ENCODE measurements at regions not wholly inside any gene's neighbourhood (a gene's known extent, or its start where the extent isn't known, plus 50 kb on each side); places are given as distances from the start of the nearest gene placed in this dataset.
"Not testable (repeated sequence)": the region's sequence is repeated elsewhere in the genome, so short reads cannot be mapped to it uniquely, and the experiment has no call there.

DNA sequence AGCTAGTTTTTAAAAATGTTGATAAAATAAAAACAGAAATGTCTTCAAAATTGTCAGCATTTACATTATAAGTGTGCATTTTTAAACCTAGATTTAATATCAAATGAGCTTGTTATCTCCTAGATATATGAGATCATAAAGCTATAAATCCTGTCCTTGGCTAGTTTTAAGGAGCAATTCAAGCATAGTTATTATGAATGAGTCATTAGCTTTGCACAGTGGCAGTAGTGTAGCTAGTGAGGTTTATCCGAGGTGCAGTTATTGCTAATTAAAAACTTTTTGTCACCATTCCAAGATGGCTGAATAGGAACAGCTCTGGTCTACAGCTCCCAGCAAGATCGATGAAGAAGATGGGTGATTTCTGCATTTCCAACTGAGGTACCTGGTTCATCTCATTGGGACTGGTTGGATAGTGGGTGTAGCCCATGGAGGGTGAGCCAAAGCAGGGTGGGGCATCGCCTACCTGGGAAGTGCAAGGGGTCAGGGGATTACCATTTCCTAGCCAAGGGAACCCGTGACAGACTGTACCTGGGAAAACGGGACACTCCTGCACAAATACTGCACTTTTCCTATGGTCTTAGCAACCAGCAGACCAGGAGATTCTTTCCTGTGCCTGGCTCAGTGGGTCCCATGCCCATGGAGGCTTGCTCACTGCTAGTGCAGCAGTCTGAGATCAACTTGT lies 108.8 kb upstream of the SYNCRIP start:
- no peak for TF ChIP-seq ZFP3 (CRISPR knock-in tag; IDR thresholded peaks at IDR 0.05)
- TF ChIP-seq ESRRG (CRISPR knock-in tag; IDR thresholded peaks at IDR 0.05): no peak
- no peak for TF ChIP-seq OSR1 (CRISPR knock-in tag; IDR thresholded peaks at IDR 0.05)
- no peak for TF ChIP-seq GLIS3 (CRISPR knock-in tag; IDR thresholded peaks at IDR 0.05)
- no peak for TF ChIP-seq RARB (CRISPR knock-in tag; IDR thresholded peaks at IDR 0.05)
- TF ChIP-seq SNAI2 (CRISPR knock-in tag; IDR thresholded peaks at IDR 0.05): no peak
- TF ChIP-seq BACH2 (CRISPR knock-in tag; IDR thresholded peaks at IDR 0.05; ENCODE audit: borderline replicate concordance): no peak
- TF ChIP-seq, protein P1, sequence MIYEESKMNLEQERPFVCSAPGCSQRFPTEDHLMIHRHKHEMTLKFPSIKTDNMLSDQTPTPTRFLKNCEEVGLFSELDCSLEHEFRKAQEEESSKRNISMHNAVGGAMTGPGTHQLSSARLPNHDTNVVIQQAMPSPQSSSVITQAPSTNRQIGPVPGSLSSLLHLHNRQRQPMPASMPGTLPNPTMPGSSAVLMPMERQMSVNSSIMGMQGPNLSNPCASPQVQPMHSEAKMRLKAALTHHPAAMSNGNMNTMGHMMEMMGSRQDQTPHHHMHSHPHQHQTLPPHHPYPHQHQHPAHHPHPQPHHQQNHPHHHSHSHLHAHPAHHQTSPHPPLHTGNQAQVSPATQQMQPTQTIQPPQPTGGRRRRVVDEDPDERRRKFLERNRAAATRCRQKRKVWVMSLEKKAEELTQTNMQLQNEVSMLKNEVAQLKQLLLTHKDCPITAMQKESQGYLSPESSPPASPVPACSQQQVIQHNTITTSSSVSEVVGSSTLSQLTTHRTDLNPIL (CRISPR knock-in tag; IDR thresholded peaks at IDR 0.05; ENCODE audit: low read depth): no peak
- no peak for TF ChIP-seq ZC3H10 (CRISPR knock-in tag; IDR thresholded peaks at IDR 0.05)
- no peak for ATAC-seq

GRCh38 chr6:85750146-85750545 lies 107.5 kb upstream of the SYNCRIP start:
- not testable (repeated sequence) for ATAC-seq

DNA sequence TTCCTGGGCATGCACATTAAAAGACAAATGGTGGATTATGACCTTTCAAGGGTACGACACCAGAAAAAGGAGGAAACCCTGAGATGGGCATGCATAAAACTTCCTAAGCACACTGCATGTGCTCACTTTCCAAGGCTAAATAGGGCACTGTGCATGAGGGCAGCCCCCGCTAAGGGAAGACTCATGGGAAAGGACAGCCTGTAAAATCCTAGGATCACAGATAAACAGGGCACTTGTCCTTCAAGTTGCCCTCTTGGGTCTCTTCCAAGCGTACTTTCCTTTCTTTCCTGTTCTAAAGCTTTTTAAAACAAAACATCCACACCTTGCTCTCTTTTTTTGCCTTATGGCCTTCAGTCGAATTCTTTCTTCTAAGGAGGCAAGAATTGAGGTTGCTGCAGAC lies 106.5 kb upstream of the SYNCRIP start:
- TF ChIP-seq, protein P2, sequence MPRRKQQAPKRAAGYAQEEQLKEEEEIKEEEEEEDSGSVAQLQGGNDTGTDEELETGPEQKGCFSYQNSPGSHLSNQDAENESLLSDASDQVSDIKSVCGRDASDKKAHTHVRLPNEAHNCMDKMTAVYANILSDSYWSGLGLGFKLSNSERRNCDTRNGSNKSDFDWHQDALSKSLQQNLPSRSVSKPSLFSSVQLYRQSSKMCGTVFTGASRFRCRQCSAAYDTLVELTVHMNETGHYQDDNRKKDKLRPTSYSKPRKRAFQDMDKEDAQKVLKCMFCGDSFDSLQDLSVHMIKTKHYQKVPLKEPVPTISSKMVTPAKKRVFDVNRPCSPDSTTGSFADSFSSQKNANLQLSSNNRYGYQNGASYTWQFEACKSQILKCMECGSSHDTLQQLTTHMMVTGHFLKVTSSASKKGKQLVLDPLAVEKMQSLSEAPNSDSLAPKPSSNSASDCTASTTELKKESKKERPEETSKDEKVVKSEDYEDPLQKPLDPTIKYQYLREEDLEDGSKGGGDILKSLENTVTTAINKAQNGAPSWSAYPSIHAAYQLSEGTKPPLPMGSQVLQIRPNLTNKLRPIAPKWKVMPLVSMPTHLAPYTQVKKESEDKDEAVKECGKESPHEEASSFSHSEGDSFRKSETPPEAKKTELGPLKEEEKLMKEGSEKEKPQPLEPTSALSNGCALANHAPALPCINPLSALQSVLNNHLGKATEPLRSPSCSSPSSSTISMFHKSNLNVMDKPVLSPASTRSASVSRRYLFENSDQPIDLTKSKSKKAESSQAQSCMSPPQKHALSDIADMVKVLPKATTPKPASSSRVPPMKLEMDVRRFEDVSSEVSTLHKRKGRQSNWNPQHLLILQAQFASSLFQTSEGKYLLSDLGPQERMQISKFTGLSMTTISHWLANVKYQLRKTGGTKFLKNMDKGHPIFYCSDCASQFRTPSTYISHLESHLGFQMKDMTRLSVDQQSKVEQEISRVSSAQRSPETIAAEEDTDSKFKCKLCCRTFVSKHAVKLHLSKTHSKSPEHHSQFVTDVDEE (CRISPR knock-in tag; IDR thresholded peaks at IDR 0.05): no peak
- TF ChIP-seq GLIS3 (CRISPR knock-in tag; IDR thresholded peaks at IDR 0.05) (no peak), SNAI2 (CRISPR knock-in tag; IDR thresholded peaks at IDR 0.05) (no peak), CSDC2 (CRISPR knock-in tag; IDR thresholded peaks at IDR 0.05) (no peak), TOX (CRISPR knock-in tag; IDR thresholded peaks at IDR 0.05; ENCODE audit: borderline replicate concordance) (no peak)
- TF ChIP-seq, protein P1 (CRISPR knock-in tag; IDR thresholded peaks at IDR 0.05; ENCODE audit: low read depth): no peak
- no peak for ATAC-seq

- ATAC-seq: no peak
- TF ChIP-seq ZNF8 (CRISPR knock-in tag; IDR thresholded peaks at IDR 0.05) (no peak), RARB (CRISPR knock-in tag; IDR thresholded peaks at IDR 0.05) (no peak), TOX (CRISPR knock-in tag; IDR thresholded peaks at IDR 0.05; ENCODE audit: borderline replicate concordance) (no peak)
These were observed 105.0 kb upstream of the SYNCRIP start for GRCh38 chr6:85747666-85748065.

- no peak for ATAC-seq
- TF ChIP-seq, protein P2 (CRISPR knock-in tag; IDR thresholded peaks at IDR 0.05): no peak
- TF ChIP-seq TOX (CRISPR knock-in tag; IDR thresholded peaks at IDR 0.05; ENCODE audit: borderline replicate concordance) (no peak), ZFP30 (CRISPR knock-in tag; IDR thresholded peaks at IDR 0.05) (no peak), ESRRG (CRISPR knock-in tag; IDR thresholded peaks at IDR 0.05) (no peak), PATZ1 (CRISPR knock-in tag; IDR thresholded peaks at IDR 0.05; ENCODE audit: borderline replicate concordance) (no peak), GLIS3 (CRISPR knock-in tag; IDR thresholded peaks at IDR 0.05) (no peak), BACH2 (CRISPR knock-in tag; IDR thresholded peaks at IDR 0.05; ENCODE audit: borderline replicate concordance) (no peak), ZNF70 (CRISPR knock-in tag; IDR thresholded peaks at IDR 0.05) (no peak), ZC3H10 (CRISPR knock-in tag; IDR thresholded peaks at IDR 0.05) (no peak), POU6F1 (CRISPR knock-in tag; IDR thresholded peaks at IDR 0.05; ENCODE audit: borderline replicate concordance, low read depth) (no peak), PPARA (CRISPR knock-in tag; IDR thresholded peaks at IDR 0.05; ENCODE audit: borderline replicate concordance) (no peak), ZNF8 (CRISPR knock-in tag; IDR thresholded peaks at IDR 0.05) (no peak)
- TF ChIP-seq, protein P3, sequence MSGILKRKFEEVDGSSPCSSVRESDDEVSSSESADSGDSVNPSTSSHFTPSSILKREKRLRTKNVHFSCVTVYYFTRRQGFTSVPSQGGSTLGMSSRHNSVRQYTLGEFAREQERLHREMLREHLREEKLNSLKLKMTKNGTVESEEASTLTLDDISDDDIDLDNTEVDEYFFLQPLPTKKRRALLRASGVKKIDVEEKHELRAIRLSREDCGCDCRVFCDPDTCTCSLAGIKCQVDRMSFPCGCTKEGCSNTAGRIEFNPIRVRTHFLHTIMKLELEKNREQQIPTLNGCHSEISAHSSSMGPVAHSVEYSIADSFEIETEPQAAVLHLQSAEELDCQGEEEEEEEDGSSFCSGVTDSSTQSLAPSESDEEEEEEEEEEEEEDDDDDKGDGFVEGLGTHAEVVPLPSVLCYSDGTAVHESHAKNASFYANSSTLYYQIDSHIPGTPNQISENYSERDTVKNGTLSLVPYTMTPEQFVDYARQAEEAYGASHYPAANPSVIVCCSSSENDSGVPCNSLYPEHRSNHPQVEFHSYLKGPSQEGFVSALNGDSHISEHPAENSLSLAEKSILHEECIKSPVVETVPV (CRISPR knock-in tag; IDR thresholded peaks at IDR 0.05): no peak
These were observed 104.4 kb upstream of the SYNCRIP start for GRCh38 chr6:85747093-85747492.

All from SK-N-SH treated with all-trans-retinoic acid at 6 μM for 48 hours (cell line).